H1 (cell line): ENCODE measurements at regions not wholly inside any gene's neighbourhood (a gene's known extent, or its start where the extent isn't known, plus 50 kb on each side); places are given as distances from the start of the nearest gene placed in this dataset.

ENCODE experiments used
- CTCF ChIA-PET: fragments of 300-600 bp; sonication (Branson Sonifier 250); formaldehyde crosslinking; loops from one replicate; lab custom pipeline; 2021; ENCODE audit not compliant: partially characterized antibody; lab: Charles Lee
- POLR2A ChIA-PET: fragments of 300-600 bp; sonication (Branson Sonifier 250); formaldehyde crosslinking; loops from one replicate; lab custom pipeline; 2021; ENCODE audit warnings: inconsistent platforms; ENCODE audit not compliant: partially characterized antibody; lab: Charles Lee
- DNase-seq, 2 experiments: peaks; one replicate each; pipeline versions ENCODE4 v3.0.0 to v3.0.0-alpha.2; 2010 to 2022; ENCODE audit warnings: low spot score in 2 of 2, low read depth in 1 of 2, mixed read lengths in 1 of 2
- FAIRE-seq: peaks from 2 replicates; lab custom pipeline; 2011; peaks lifted over from hg19 to GRCh38; lab: Jason Lieb, UNC
- H2AFZ ChIP-seq: 2 replicates; pipeline ENCODE4 v1.8.1; 2012; ENCODE audit warnings: low read length, inconsistent platforms
- H2AK5ac ChIP-seq: 2 replicates; pipeline ENCODE4 v1.6.1; 2013; ENCODE audit warnings: low read depth, low read length
- H2BK120ac ChIP-seq: replicated peaks from 2 replicates; pipeline ENCODE3; 2013; ENCODE audit warnings: low read depth, low read length, inconsistent platforms
- H2BK12ac ChIP-seq: 2 replicates; pipeline ENCODE4 v1.6.1; 2013; ENCODE audit warnings: low read depth, low read length
- H2BK15ac ChIP-seq: 2 replicates; pipeline ENCODE4 v1.6.1; 2013; ENCODE audit warnings: low read length
- H2BK20ac ChIP-seq: 2 replicates; pipeline ENCODE4 v1.6.1; 2013; ENCODE audit warnings: low read length
- H2BK5ac ChIP-seq: 2 replicates; pipeline ENCODE4 v1.6.1; 2013; ENCODE audit warnings: low read depth, low read length
- H3K14ac ChIP-seq: 2 replicates; pipeline ENCODE4 v1.6.1; 2013; ENCODE audit warnings: inconsistent platforms; ENCODE audit not compliant: insufficient read length
- H3K18ac ChIP-seq: 2 replicates; pipeline ENCODE4 v1.6.1; 2013; ENCODE audit warnings: low read length; ENCODE audit errors: extremely low read depth
- H3K23ac ChIP-seq: 2 replicates; pipeline ENCODE4 v1.6.1; 2013; ENCODE audit warnings: inconsistent platforms; ENCODE audit not compliant: insufficient read length
- H3K23me2 ChIP-seq: 2 replicates; pipeline ENCODE4 v1.6.1; 2013; ENCODE audit warnings: low read depth, low read length
- H3K27ac ChIP-seq: 2 replicates; pipeline ENCODE4 v1.6.1; 2011; ENCODE audit warnings: low read depth, low read length, inconsistent platforms
- H3K27me3 ChIP-seq, 4 experiments: replicated peaks in 1 of 4; 1 replicate in 1 of 4; 2 replicates in 3 of 4; pipeline versions ENCODE4 v1.6.1 to v1.8.1; 2011 to 2013; ENCODE audit warnings: low read length in 3 of 4, mild to moderate bottlenecking in 3 of 4, inconsistent platforms in 2 of 4, mixed read lengths in 2 of 4, moderate library complexity in 1 of 4; ENCODE audit not compliant: control insufficient read depth in 3 of 4, insufficient read depth in 3 of 4; ENCODE audit errors: extremely low read depth in 1 of 4
- H3K36me3 ChIP-seq, 4 experiments: 2 replicates each; pipeline versions ENCODE4 v1.6.1 to v1.8.1; 2011 to 2013; ENCODE audit warnings: mild to moderate bottlenecking in 4 of 4, low read length in 3 of 4, moderate library complexity in 2 of 4, control low read depth in 1 of 4, inconsistent platforms in 1 of 4; ENCODE audit not compliant: insufficient read depth in 4 of 4, control insufficient read depth in 2 of 4
- H3K4ac ChIP-seq: replicated peaks from 2 replicates; pipeline ENCODE3; 2013; ENCODE audit warnings: low read length, low read depth, mixed read lengths, inconsistent platforms; ENCODE audit not compliant: insufficient read length
- H3K4me1 ChIP-seq, 4 experiments: replicated peaks in 1 of 4; 1 replicate in 1 of 4; 2 replicates in 3 of 4; pipeline versions ENCODE4 v1.6.1 to v1.8.1; 2011 to 2013; ENCODE audit warnings: low read length in 3 of 4, inconsistent platforms in 2 of 4, mixed read lengths in 1 of 4; ENCODE audit not compliant: insufficient read depth in 4 of 4, control insufficient read depth in 3 of 4
- H3K4me2 ChIP-seq, 2 experiments: 2 replicates each; pipeline versions ENCODE4 v1.6.1 to v1.8.1; 2011 to 2013; ENCODE audit warnings: low read depth in 2 of 2, low read length in 2 of 2, control low read depth in 1 of 2, inconsistent platforms in 1 of 2, mild to moderate bottlenecking in 1 of 2; ENCODE audit not compliant: insufficient read depth in 1 of 2
- H3K4me3 ChIP-seq, 4 experiments: fragments of 200-600, 300-600 bp in 1 of 4; sonication (generic), shearing (Covaris generic), sonication (Bioruptor Twin) in 1 of 4; 2 replicates each; pipeline versions ENCODE4 v1.5.1 to v1.8.1; 2011 to 2016; ENCODE audit warnings: low read length in 4 of 4, low read depth in 3 of 4, control low read depth in 2 of 4, inconsistent platforms in 2 of 4, mild to moderate bottlenecking in 2 of 4, mixed read lengths in 1 of 4, moderate library complexity in 1 of 4; ENCODE audit not compliant: insufficient read depth in 2 of 4; ENCODE audit errors: extremely low read depth in 1 of 4
- H3K56ac ChIP-seq: replicated peaks from 2 replicates; pipeline ENCODE3; 2013; ENCODE audit warnings: low read depth, mild to moderate bottlenecking, mixed read lengths, low read length, inconsistent platforms; ENCODE audit not compliant: insufficient read length
- H3K79me1 ChIP-seq: 2 replicates; pipeline ENCODE4 v1.6.1; 2013; ENCODE audit warnings: low read depth, low read length, control low read depth
- H3K79me2 ChIP-seq, 2 experiments: 2 replicates each; pipeline versions ENCODE4 v1.6.1 to v1.8.1; 2012 to 2013; ENCODE audit warnings: low read length in 2 of 2, mild to moderate bottlenecking in 2 of 2, inconsistent platforms in 1 of 2; ENCODE audit not compliant: insufficient read depth in 2 of 2, control insufficient read depth in 1 of 2
- H3K9ac ChIP-seq, 4 experiments: replicated peaks in 1 of 4; 1 replicate in 1 of 4; 2 replicates in 3 of 4; pipeline versions ENCODE4 v1.6.1 to v1.8.1; 2011 to 2013; ENCODE audit warnings: low read depth in 3 of 4, low read length in 3 of 4, control low read depth in 2 of 4, mild to moderate bottlenecking in 2 of 4, moderate library complexity in 2 of 4, inconsistent platforms in 1 of 4; ENCODE audit errors: extremely low read depth in 1 of 4
- H3K9me3 ChIP-seq, 2 experiments: 2 replicates each; pipeline versions ENCODE4 v1.6.1 to v1.8.1; 2012 to 2013; ENCODE audit warnings: mild to moderate bottlenecking in 2 of 2, moderate library complexity in 2 of 2, control low read depth in 1 of 2, inconsistent platforms in 1 of 2, low read depth in 1 of 2, low read length in 1 of 2, mixed read lengths in 1 of 2; ENCODE audit not compliant: insufficient read depth in 2 of 2
- H4K20me1 ChIP-seq, 2 experiments: replicated peaks in 1 of 2; 2 replicates each; pipeline versions ENCODE3 to v1.8.1; 2011 to 2013; ENCODE audit warnings: inconsistent platforms in 2 of 2, low read length in 2 of 2, mild to moderate bottlenecking in 1 of 2; ENCODE audit not compliant: insufficient read depth in 2 of 2, control insufficient read depth in 1 of 2
- H4K5ac ChIP-seq: 2 replicates; pipeline ENCODE4 v1.6.1; 2013; ENCODE audit warnings: low read length, low read depth, mixed read lengths, inconsistent platforms; ENCODE audit not compliant: insufficient read length
- H4K8ac ChIP-seq: 2 replicates; pipeline ENCODE4 v1.8.0; 2013; ENCODE audit warnings: mild to moderate bottlenecking, moderate library complexity, low read length, inconsistent platforms; ENCODE audit not compliant: insufficient read depth; ENCODE audit errors: extremely low read depth
- H4K91ac ChIP-seq: replicated peaks from 2 replicates; pipeline ENCODE3; 2013; ENCODE audit warnings: low read length, mixed read lengths, inconsistent platforms; ENCODE audit not compliant: insufficient read length
- BCL11A ChIP-seq, 2 experiments: IDR thresholded peaks; one replicate each; pipeline ENCODE4 v1.6.1; 2011; ENCODE audit warnings: low read depth in 2 of 2, low read length in 2 of 2, mild to moderate bottlenecking in 2 of 2
- EGR1 ChIP-seq: IDR thresholded peaks from 2 replicates; pipeline ENCODE4 v1.6.1; 2011; ENCODE audit warnings: low read depth, low read length, borderline replicate concordance
- KDM5A ChIP-seq: fragments of 200-600 bp; IDR thresholded peaks from 2 replicates; pipeline ENCODE4 v1.7.1; 2012; ENCODE audit warnings: mild to moderate bottlenecking, low read length, inconsistent platforms, mixed read lengths
- MAFK ChIP-seq: IDR thresholded peaks from 2 replicates; pipeline ENCODE4 v1.6.1; 2012; ENCODE audit warnings: low read depth, mild to moderate bottlenecking, improper control_type of control experiment, low read length
- RXRA ChIP-seq: IDR thresholded peaks from 2 replicates; pipeline ENCODE4 v1.6.1; 2011; ENCODE audit warnings: low read depth, mild to moderate bottlenecking, low read length, moderate library complexity; ENCODE audit not compliant: insufficient read depth
- SAP30 ChIP-seq: fragments of 300-600 bp; sonication (generic); IDR thresholded peaks from 2 replicates; pipeline ENCODE4 v1.7.1; 2012; ENCODE audit warnings: low read length, moderate library complexity, mild to moderate bottlenecking, inconsistent platforms; ENCODE audit not compliant: insufficient read depth, insufficient replicate concordance
- SRF ChIP-seq: IDR thresholded peaks from 2 replicates; pipeline ENCODE4 v1.6.1; 2011; ENCODE audit warnings: mild to moderate bottlenecking, low read depth, low read length, moderate library complexity
- SUZ12 ChIP-seq: fragments of 200-600 bp; sonication (generic); IDR thresholded peaks from 2 replicates; pipeline ENCODE4 v1.6.1; 2012; ENCODE audit warnings: mild to moderate bottlenecking, inconsistent platforms, low read length, moderate library complexity, mixed read lengths
- WGBS, 2 experiments: shearing (Covaris generic) in 1 of 2; methylation state at CpG; one replicate each; pipeline versions ENCODE4 v1.1.6 to v1.1.7; 2013 to 2015; ENCODE audit warnings: low lambda C conversion rate in 2 of 2, mixed read lengths in 2 of 2, inconsistent platforms in 1 of 2, low coverage in 1 of 2, missing lambda C conversion rate in 1 of 2; ENCODE audit not compliant: insufficient replicate concordance in 2 of 2, insufficient coverage in 1 of 2, insufficient read length in 1 of 2; ENCODE audit errors: extremely low coverage in 1 of 2, missing lambda C conversion rate in 1 of 2; 5-methylcytosine and 5-hydroxymethylcytosine counted together
- TF ChIP-seq, protein P1 (sequence below): IDR thresholded peaks from 2 replicates; pipeline ENCODE4 v1.6.1; 2012; ENCODE audit warnings: inconsistent platforms

- no peak overlapping the region for H3K18ac ChIP-seq
- H2AK5ac ChIP-seq, result no peak overlapping the region
- no peak overlapping the region for H2BK12ac ChIP-seq
- no peak for DNase-seq
- no peak overlapping the region for H2BK20ac ChIP-seq
- H2BK15ac ChIP-seq, result no peak overlapping the region
- TF ChIP-seq RXRA (no peak), EGR1 (no peak), BCL11A (IDR thresholded peaks at IDR 0.05; ENCODE audit: low read depth in 2 of 2, low read length in 2 of 2) (no peak), SAP30 (no peak), SRF (no peak), MAFK (no peak), KDM5A (no peak), SUZ12 (no peak)
- TF ChIP-seq, protein P1, sequence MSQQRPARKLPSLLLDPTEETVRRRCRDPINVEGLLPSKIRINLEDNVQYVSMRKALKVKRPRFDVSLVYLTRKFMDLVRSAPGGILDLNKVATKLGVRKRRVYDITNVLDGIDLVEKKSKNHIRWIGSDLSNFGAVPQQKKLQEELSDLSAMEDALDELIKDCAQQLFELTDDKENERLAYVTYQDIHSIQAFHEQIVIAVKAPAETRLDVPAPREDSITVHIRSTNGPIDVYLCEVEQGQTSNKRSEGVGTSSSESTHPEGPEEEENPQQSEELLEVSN, result no peak
- H3K9me3 ChIP-seq, result no peaks in the 10 kb centered on the region
- no peak overlapping the region for H3K4me2 ChIP-seq
- no peaks in the 10 kb centered on the region for H3K4me1 ChIP-seq
- no peak for FAIRE-seq
- no peak overlapping the region for H3K9ac ChIP-seq
- ChIA-PET POLR2A (interaction anchor here (0.6 kb wide), 1 partner anchor 722 kb away, joined by 3 read pairs; no protein-coding TSS in a partner anchor), CTCF (no interaction called here)
- no peaks in the 10 kb centered on the region for H3K36me3 ChIP-seq
- H3K27ac ChIP-seq, result no peak overlapping the region
- no peak overlapping the region for H4K91ac ChIP-seq
- H3K4me3 ChIP-seq, result no peak overlapping the region
- no peaks in the 10 kb centered on the region for H3K23me2 ChIP-seq
- no peak overlapping the region for H2BK120ac ChIP-seq
- no peak overlapping the region for H4K8ac ChIP-seq
- no peaks in the 10 kb centered on the region for H3K79me1 ChIP-seq
- no peaks in the 10 kb centered on the region for H4K20me1 ChIP-seq
- no peaks in the 10 kb centered on the region for H3K27me3 ChIP-seq
- no peak overlapping the region for H3K23ac ChIP-seq
- H3K79me2 ChIP-seq, result no peaks in the 10 kb centered on the region
- H3K14ac ChIP-seq, result no peak overlapping the region
- H2BK5ac ChIP-seq, result no peak overlapping the region
- no peak overlapping the region for H3K56ac ChIP-seq
- no peak overlapping the region for H3K4ac ChIP-seq
- no peak overlapping the region for H4K5ac ChIP-seq
- H2AFZ ChIP-seq, result no peak overlapping the region
- 91% methylated on average over 2 of the region's 2 CpGs; no CpG with 5 or more reads in 1 of the 2 experiments for WGBS, 2 experiments
Measured at GRCh38 chr2:123456416-123456815, 568.7 kb upstream of the CNTNAP5 start.
